Vagina (tissue), 2 donors: ENCODE measurements at regions not wholly inside any gene's neighbourhood (a gene's known extent, or its start where the extent isn't known, plus 50 kb on each side); places are given as distances from the start of the nearest gene placed in this dataset.

Experiments used
- POLR2A ChIP-seq, 2 donors: fragments of 450-650 bp; IDR thresholded peaks; one replicate each; pipeline ENCODE4 v1.6.1; 2017; ENCODE audit warnings: antibody characterized with exemption in 2 of 2, mild to moderate bottlenecking in 2 of 2, moderate library complexity in 2 of 2
- POLR2AphosphoS5 ChIP-seq, 2 donors: sonication (generic); formaldehyde crosslinking; IDR thresholded peaks; one replicate each; pipeline ENCODE4 v1.9.0; 2017; ENCODE audit warnings: antibody characterized with exemption in 2 of 2, mild to moderate bottlenecking in 2 of 2, low read depth in 1 of 2; ENCODE audit not compliant: insufficient read depth in 1 of 2
- TF ChIP-seq, protein P1 (sequence below), 3 experiments: fragments of 450-650 bp in 2 of 3; fragments of 200-600 bp in 1 of 3; sonication (generic) in 1 of 3; IDR thresholded peaks; one replicate each; pipeline ENCODE4 v1.5.1; 2017 to 2019; ENCODE audit warnings: antibody characterized with exemption in 3 of 3, mild to moderate bottlenecking in 2 of 3, moderate library complexity in 2 of 3

GRCh38 chr10:29687421-29688164, 52.8 kb upstream of the SVIL start:
- TF ChIP-seq, protein P1, sequence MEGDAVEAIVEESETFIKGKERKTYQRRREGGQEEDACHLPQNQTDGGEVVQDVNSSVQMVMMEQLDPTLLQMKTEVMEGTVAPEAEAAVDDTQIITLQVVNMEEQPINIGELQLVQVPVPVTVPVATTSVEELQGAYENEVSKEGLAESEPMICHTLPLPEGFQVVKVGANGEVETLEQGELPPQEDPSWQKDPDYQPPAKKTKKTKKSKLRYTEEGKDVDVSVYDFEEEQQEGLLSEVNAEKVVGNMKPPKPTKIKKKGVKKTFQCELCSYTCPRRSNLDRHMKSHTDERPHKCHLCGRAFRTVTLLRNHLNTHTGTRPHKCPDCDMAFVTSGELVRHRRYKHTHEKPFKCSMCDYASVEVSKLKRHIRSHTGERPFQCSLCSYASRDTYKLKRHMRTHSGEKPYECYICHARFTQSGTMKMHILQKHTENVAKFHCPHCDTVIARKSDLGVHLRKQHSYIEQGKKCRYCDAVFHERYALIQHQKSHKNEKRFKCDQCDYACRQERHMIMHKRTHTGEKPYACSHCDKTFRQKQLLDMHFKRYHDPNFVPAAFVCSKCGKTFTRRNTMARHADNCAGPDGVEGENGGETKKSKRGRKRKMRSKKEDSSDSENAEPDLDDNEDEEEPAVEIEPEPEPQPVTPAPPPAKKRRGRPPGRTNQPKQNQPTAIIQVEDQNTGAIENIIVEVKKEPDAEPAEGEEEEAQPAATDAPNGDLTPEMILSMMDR (IDR thresholded peaks at IDR 0.05), result no peak
- TF ChIP-seq POLR2A (IDR thresholded peaks at IDR 0.05), result no peak
- no peak for TF ChIP-seq POLR2AphosphoS5 (IDR thresholded peaks at IDR 0.05; ENCODE audit: insufficient read depth in 1 of 2, low read depth in 1 of 2)
